Thymus (tissue), 11 donors: ENCODE measurements at regions not wholly inside any gene's neighbourhood (a gene's known extent, or its start where the extent isn't known, plus 50 kb on each side); places are given as distances from the start of the nearest gene placed in this dataset.

Source experiments
- DNase-seq, 9 donors: peaks; one replicate each; pipeline ENCODE4 v3.0.0-alpha.2; 2013; ENCODE audit warnings: low spot score in 9 of 9, low read depth in 6 of 9, missing footprints in 1 of 9
- H3K27ac ChIP-seq, 2 donors: one replicate each; pipeline ENCODE4 v1.5.1; 2013; ENCODE audit warnings: control low read depth in 1 of 2, low read depth in 1 of 2, low read length in 1 of 2, mild to moderate bottlenecking in 1 of 2, moderate library complexity in 1 of 2
- H3K27me3 ChIP-seq, 2 donors: one replicate each; pipeline ENCODE4 v1.5.1; 2013; ENCODE audit warnings: low read length in 1 of 2; ENCODE audit not compliant: control insufficient read depth in 2 of 2, insufficient read depth in 1 of 2
- H3K36me3 ChIP-seq, 2 donors: one replicate each; pipeline ENCODE4 v1.5.1; 2013; ENCODE audit warnings: low read length in 1 of 2, mild to moderate bottlenecking in 1 of 2, moderate library complexity in 1 of 2; ENCODE audit not compliant: control insufficient read depth in 2 of 2, insufficient read depth in 2 of 2
- H3K4me1 ChIP-seq, 2 donors: one replicate each; pipeline ENCODE4 v1.5.1; 2013; ENCODE audit warnings: low read length in 2 of 2; ENCODE audit not compliant: control insufficient read depth in 2 of 2, insufficient read depth in 2 of 2
- H3K4me3 ChIP-seq, 2 donors: one replicate each; pipeline ENCODE4 v1.5.1; 2013; ENCODE audit warnings: low read length in 2 of 2, control low read depth in 1 of 2, mild to moderate bottlenecking in 1 of 2
- H3K9me3 ChIP-seq, 2 donors: one replicate each; pipeline ENCODE4 v1.5.1; 2013; ENCODE audit warnings: low read length in 1 of 2, mild to moderate bottlenecking in 1 of 2; ENCODE audit not compliant: control insufficient read depth in 2 of 2, insufficient read depth in 1 of 2
- WGBS: extraction: QIAGEN DNeasy Blood & Tissue Kit; methylation state at CpG from one replicate; pipeline ENCODE4 v1.1.7; 2013; 5-methylcytosine and 5-hydroxymethylcytosine counted together
- donor health status: healthy.

GRCh38 chr21:21807598-21807903 is 809.3 kb downstream of the NCAM2 start:
- Histone ChIP-seq H3K36me3 (no peaks in the 10 kb centered on the region), H3K27ac (no peak overlapping the region), H3K27me3 (no peaks in the 10 kb centered on the region), H3K4me3 (no peak overlapping the region), H3K9me3 (no peaks in the 10 kb centered on the region), H3K4me1 (no peaks in the 10 kb centered on the region)
- 100% methylated on average over 1 of the region's 1 CpG for WGBS
- DNase-seq, result no peak

GRCh38 chr21:21813289-21813688 is 815.1 kb downstream of the NCAM2 start:
- H3K9me3 ChIP-seq, result no peaks in the 10 kb centered on the region
- H3K27me3 ChIP-seq, result no peaks in the 10 kb centered on the region
- no peaks in the 10 kb centered on the region for H3K4me1 ChIP-seq
- no peak for DNase-seq
- no peak overlapping the region for H3K4me3 ChIP-seq
- no peak overlapping the region for H3K27ac ChIP-seq
- 93% methylated on average over 2 of the region's 2 CpGs for WGBS
- no peaks in the 10 kb centered on the region for H3K36me3 ChIP-seq

GRCh38 chr21:21813934-21814333 is 815.7 kb downstream of the NCAM2 start:
- Histone ChIP-seq H3K4me3 (no peak overlapping the region), H3K27me3 (no peaks in the 10 kb centered on the region), H3K9me3 (no peaks in the 10 kb centered on the region), H3K4me1 (no peaks in the 10 kb centered on the region), H3K36me3 (no peaks in the 10 kb centered on the region), H3K27ac (no peak overlapping the region)
- no peak for DNase-seq

- Histone ChIP-seq H3K27ac (no peak overlapping the region), H3K27me3 (no peaks in the 10 kb centered on the region), H3K36me3 (no peaks in the 10 kb centered on the region), H3K4me1 (no peaks in the 10 kb centered on the region), H3K9me3 (no peaks in the 10 kb centered on the region), H3K4me3 (no peak overlapping the region)
- DNase-seq, result no peak
- 86% methylated on average over 4 of the region's 4 CpGs for WGBS
Observed at GRCh38 chr21:21816778-21817177, 818.6 kb downstream of the NCAM2 start.

- Histone ChIP-seq H3K9me3 (no peaks in the 10 kb centered on the region), H3K27ac (no peak overlapping the region), H3K4me3 (no peak overlapping the region), H3K36me3 (no peaks in the 10 kb centered on the region), H3K4me1 (no peaks in the 10 kb centered on the region), H3K27me3 (no peaks in the 10 kb centered on the region)
- DNase-seq, result no peak
- 92% methylated on average over 2 of the region's 2 CpGs for WGBS
Observed at GRCh38 chr21:21818898-21819297, 820.7 kb downstream of the NCAM2 start.

GRCh38 chr21:21828130-21828529 is 829.9 kb downstream of the NCAM2 start:
- 88% methylated on average over 1 of the region's 1 CpG for WGBS
- Histone ChIP-seq H3K4me3 (no peak overlapping the region), H3K27me3 (no peaks in the 10 kb centered on the region), H3K27ac (no peak overlapping the region), H3K4me1 (no peaks in the 10 kb centered on the region), H3K9me3 (no peaks in the 10 kb centered on the region), H3K36me3 (no peaks in the 10 kb centered on the region)
- DNase-seq, result no peak

- H3K4me3 ChIP-seq, result no peak overlapping the region
- H3K27ac ChIP-seq, result no peak overlapping the region
- no peaks in the 10 kb centered on the region for H3K9me3 ChIP-seq
- DNase-seq, result no peak
- H3K4me1 ChIP-seq, result no peaks in the 10 kb centered on the region
- H3K36me3 ChIP-seq, result no peaks in the 10 kb centered on the region
- WGBS, result 95% methylated on average over 11 of the region's 11 CpGs
- H3K27me3 ChIP-seq, result no peaks in the 10 kb centered on the region
Observed at GRCh38 chr21:21831036-21831435, 832.8 kb downstream of the NCAM2 start.

GRCh38 chr21:21845901-21846300 is 847.7 kb downstream of the NCAM2 start:
- Histone ChIP-seq H3K27ac (no peak overlapping the region), H3K4me1 (no peaks in the 10 kb centered on the region), H3K9me3 (peaks cover 0 to 9% of the 10 kb centered on the region in 2 donors), H3K4me3 (no peak overlapping the region), H3K36me3 (no peaks in the 10 kb centered on the region), H3K27me3 (no peaks in the 10 kb centered on the region)
- no peak for DNase-seq
- WGBS, result 96% methylated on average over 1 of the region's 1 CpG

GRCh38 chr21:21851205-21851604 is 853.0 kb downstream of the NCAM2 start:
- no peaks in the 10 kb centered on the region for H3K27me3 ChIP-seq
- H3K9me3 ChIP-seq, result peaks cover 0 to 3% of the 10 kb centered on the region in 2 donors
- H3K4me3 ChIP-seq, result no peak overlapping the region
- DNase-seq, result no peak
- H3K27ac ChIP-seq, result no peak overlapping the region
- no peaks in the 10 kb centered on the region for H3K36me3 ChIP-seq
- H3K4me1 ChIP-seq, result no peaks in the 10 kb centered on the region

- Histone ChIP-seq H3K27me3 (no peaks in the 10 kb centered on the region), H3K4me3 (no peak overlapping the region), H3K4me1 (no peaks in the 10 kb centered on the region), H3K36me3 (no peaks in the 10 kb centered on the region), H3K27ac (no peak overlapping the region), H3K9me3 (peaks cover 0 to 3% of the 10 kb centered on the region in 2 donors)
- WGBS, result 93% methylated on average over 3 of the region's 3 CpGs
- no peak for DNase-seq
Observed at GRCh38 chr21:21851657-21852056, 853.4 kb downstream of the NCAM2 start.
